HG03280 (cell line): ENCODE measurements at regions not wholly inside any gene's neighbourhood (a gene's known extent, or its start where the extent isn't known, plus 50 kb on each side); places are given as distances from the start of the nearest gene placed in this dataset.

Source experiments
- ATAC-seq: cut with Tn5 transposase; IDR thresholded peaks from one replicate; pipeline ENCODE4 v1.9.1; 2021; ENCODE audit warnings: mild to moderate bottlenecking, moderate library complexity; ENCODE audit not compliant: unreplicated experiment

DNA sequence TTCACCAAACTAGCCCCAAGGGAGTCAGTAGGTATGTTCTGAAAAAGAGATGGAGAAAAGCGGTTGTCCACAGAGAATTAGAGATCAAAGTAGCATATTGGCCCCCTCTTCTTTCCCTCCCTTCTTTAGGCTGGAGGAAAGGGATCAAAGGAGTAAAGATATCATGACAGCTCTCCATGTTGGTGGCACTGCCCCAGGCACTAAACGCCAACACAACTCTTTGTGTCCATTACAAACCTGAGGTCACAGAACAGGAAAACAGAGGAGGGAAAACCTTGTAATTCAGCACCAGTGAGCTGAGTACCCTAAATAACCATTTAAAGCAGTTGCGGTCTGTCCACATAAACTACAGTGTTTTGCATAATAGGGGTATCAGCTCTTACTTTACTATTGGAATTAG, 113.0 kb upstream of the TFAP2D start:
- ATAC-seq: no peak

DNA sequence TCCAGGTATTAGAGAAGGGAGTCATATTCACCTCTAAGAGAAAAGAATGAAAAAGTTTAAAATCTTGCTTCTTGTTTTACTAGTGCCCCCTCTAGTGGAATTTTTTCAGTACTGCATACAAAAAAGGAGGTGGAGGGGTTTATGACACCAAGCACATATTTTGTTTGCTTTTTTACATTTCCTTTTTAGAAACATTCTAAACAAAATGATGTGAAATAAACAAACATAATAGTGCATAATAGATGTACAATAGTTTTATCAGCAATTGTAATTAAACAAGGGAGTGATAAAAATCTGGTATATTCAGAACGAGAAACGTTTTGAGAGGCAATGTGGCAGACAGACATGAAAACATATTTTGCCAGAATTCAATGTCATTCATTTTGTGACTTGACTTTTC, 111.0 kb upstream of the TFAP2D start:
- no peak for ATAC-seq

DNA sequence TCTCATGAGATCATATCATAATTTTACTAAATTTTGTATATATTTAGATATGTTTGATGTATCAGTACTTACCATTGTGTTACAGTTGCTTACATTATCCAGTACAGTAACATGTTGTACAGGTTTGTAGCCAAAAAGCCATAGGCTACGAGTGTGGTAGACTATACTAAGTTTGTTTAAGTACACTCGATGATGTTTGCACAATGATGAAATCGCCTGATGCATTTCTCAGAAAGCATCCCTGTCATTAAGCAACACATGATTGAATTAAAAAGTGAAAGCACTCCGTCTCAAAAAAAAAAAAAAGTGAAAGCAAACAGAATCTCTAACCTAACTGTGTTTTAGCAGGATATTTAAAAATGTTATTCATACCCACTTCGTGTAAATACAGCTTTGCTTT, 104.9 kb upstream of the TFAP2D start:
- no peak for ATAC-seq

DNA sequence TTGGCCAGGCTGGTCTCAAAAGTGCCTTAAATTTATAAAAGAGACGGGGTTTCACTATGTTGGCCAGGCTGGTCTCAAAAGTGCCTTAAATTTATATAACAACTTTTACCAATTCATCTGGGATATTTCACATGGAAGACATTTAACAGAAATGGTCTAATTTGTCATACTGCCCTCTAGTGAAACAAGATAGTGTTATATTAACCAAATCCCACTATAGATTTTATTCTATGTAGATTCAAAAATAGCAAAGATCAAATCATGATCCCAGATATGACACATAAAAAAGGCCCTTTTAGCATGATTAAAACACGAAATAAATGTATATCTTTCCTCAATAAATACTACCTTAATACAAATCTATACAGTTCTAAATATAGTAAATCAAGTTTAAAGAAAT, 102.8 kb upstream of the TFAP2D start:
- no peak for ATAC-seq

DNA sequence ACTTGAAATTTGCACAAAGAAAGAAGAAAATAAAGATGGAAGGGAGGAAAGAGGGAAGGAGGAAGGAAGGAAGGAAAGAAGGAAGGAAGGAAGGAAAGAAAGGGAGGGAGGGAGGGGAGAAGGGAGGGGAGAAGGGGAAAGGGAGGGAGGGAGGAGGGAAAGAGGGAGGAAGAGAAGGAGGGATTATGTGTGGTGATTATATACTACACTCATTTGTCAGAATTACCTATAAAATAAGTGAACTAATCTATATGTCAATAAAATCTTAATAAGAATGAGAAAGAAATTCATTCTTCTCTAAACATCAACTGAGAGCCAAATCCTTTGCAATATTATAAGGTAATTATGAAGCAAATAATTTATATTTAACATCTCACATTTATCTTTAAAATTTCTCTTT, 77.9 kb upstream of the TFAP2D start:
- ATAC-seq: no peak

DNA sequence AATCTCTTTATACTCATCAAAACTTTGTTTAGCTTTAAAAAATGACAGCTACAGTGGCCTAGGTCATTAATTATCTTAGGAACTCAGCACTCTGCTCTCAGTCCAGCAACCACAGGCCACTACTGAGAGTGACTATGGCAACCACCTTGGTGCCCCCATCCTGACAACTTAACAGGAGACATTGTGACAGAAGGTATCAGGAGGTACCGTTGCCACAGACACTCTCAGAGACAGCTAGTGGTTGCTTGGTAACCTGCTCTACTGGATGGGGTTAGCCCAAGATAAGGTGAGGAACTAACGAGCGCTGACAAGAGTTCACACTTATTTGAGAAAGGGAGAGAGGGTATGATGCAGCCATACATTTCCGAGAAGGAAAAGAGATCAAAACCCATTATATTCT, 76.1 kb upstream of the TFAP2D start:
- ATAC-seq: no peak

DNA sequence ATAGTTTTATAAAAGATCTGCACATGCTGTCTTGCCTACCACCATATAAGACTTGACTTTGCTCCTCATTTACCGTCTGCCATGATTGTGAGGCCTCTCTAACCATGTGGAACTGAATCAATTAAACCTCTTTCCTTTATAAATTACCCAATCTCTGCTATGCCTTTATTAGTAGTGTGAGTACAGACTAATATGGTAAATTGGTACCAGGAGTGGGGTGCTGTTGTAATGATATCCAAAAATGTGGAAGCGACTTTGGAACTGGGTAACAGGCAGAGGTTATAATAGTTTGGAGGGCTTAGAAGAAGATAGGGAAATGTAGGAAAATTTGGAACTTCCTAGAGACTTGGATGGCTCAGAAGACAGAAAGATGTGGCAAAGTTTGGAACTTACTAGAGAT, 64.2 kb upstream of the TFAP2D start:
- no peak for ATAC-seq

DNA sequence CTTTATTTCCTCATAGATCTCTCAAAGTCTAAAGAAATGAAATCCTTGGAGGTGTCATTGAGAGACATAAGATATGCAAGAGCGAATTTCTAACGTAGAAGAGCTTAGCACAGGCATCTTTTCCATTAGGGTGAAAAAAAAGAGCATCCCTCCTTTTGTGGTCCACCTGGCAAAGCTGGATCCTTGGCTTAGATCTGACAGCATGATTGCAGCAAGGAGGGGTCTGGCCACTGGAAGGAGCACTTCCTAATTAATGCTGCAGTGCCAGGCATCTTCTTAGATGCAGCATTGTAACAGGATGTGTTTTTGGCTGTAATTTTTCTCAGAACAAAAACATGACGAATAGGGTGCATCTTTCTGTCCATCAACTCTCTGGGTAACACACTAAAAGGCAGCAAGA, 60.1 kb upstream of the TFAP2D start:
- no peak for ATAC-seq

DNA sequence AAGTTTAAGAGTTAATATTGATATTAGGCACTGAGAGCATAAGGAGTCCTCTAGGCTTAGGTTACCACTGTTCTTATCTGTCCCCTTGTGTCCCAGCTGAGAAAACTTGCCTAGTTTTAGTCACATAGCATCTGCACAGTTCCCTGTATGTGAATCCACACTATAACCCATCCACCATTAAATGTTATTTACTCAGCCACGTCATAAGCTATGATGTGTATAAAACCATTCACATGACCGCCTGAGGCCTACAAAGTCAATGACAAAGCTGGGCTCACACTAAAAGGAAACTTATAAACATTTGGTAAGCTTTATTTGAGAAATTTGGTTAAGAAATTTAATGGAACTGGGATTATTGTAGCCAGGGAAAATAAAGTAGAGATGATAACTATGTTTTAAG, 59.2 kb upstream of the TFAP2D start:
- no peak for ATAC-seq

DNA sequence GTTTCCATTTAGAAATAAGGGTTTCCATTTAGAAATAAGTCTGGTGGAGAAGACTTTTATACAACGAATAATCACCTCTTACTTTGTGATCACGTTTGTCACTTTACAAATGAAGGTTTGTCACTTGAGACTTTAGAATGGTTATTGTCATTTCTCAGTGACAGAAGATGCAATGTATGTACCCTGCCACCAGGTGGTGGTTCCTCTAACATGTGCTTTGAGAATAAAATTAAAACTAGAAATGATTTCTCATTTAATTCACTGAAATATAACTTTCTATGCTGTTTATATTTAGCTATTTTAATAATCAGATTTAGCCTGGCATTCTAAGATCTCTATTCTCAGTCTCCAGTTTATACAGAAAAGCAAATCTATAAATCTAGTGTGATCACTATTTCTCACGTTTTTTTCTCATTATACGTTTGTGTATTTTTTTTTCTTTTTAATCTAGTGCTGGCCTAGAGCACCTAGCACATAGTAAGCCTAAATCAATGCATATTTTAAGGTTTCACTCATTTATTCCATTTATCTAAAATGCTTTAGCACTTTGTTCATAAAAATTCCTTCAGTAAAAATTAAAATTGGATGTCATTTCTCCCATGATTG, 57.4 kb upstream of the TFAP2D start:
- ATAC-seq: peak; percentile 75

DNA sequence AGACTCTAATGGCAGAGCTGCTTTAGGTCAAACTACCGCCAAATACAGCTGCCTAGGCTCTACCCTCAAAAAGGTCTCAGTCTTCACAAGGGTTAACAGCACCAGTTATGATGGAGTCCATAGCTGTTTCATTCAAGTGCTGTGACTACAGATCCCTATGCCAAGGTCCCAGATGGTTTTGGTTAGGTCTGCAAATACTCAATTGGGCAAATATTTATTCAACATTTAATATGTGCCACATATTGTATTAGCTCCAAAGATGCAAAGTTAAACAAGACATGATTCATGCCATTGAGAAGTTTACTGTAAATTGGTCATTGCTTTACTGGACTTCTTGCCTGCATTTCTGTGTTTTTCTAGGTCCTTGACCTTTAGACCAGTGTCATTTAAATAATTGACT, 55.8 kb upstream of the TFAP2D start:
- ATAC-seq: no peak

DNA sequence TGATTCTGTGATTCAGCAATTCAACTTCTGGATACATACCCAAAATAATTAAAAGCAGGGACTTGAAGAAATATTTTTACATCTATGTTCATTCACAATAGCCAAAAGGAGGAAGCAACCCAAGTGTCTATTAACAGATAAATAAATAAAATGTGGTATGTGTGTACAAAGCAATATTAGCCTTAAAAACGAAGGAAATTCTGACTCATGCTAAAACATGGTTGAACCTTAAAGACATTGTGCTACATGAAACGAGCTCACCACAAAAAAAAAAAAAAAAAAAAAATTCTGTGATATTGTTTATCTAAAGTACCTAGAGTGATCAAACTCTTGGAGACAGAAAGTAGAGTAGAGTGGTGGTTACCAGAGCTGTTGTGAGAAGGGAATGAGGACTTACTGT, 54.8 kb upstream of the TFAP2D start:
- no peak for ATAC-seq

DNA sequence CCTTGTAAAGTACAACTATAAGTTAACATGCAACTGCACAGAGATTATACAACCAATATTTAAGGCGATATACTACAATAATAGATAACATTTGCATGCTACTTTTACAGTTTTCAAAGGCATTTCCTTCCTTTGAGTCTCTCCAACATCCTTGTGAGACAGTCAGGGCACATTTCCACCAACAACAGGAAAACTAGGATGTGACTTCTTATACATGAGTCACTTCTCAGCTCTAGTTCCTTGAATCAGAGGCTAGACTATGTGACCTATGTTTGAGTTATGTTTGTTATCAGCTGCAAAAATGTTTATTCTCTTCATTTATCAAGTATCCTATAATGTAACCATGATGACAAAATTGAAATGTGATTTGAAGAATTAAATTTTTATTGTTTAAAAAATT, 51.7 kb upstream of the TFAP2D start:
- ATAC-seq: no peak
